SW 1271 (cell line): ENCODE measurements at regions not wholly inside any gene's neighbourhood (a gene's known extent, or its start where the extent isn't known, plus 50 kb on each side); places are given as distances from the start of the nearest gene placed in this dataset.
"Not testable (repeated sequence)": the region's sequence is repeated elsewhere in the genome, so short reads cannot be mapped to it uniquely, and the experiment has no call there.

Experiments
- DNase-seq, 2 experiments: peaks; one replicate each; lab custom pipeline; 2025; lab: John Stamatoyannopoulos, UW

GRCh38 chr7:86012971-86013370 lies 630.7 kb upstream of the GRM3 start:
- DNase-seq: no peak

GRCh38 chr7:86008898-86009297 lies 634.8 kb upstream of the GRM3 start:
- no peak for DNase-seq

GRCh38 chr7:86006909-86007308 lies 636.8 kb upstream of the GRM3 start:
- DNase-seq: no peak

GRCh38 chr7:86002858-86003257 lies 640.9 kb upstream of the GRM3 start:
- DNase-seq: no peak

- no peak for DNase-seq
Measured at GRCh38 chr7:85997515-85997914, 646.2 kb upstream of the GRM3 start.

GRCh38 chr7:85995101-85995500 lies 648.6 kb upstream of the GRM3 start:
- DNase-seq: no peak

GRCh38 chr7:85980740-85981139 lies 663.0 kb upstream of the GRM3 start:
- no peak for DNase-seq

GRCh38 chr7:85974176-85974575 lies 669.5 kb upstream of the GRM3 start:
- DNase-seq: no peak

- no peak for DNase-seq
Measured at GRCh38 chr7:85972504-85973141, 671.1 kb upstream of the GRM3 start.

- DNase-seq: no peak
Measured at GRCh38 chr7:85954961-85955360, 688.7 kb upstream of the GRM3 start.

GRCh38 chr7:85950871-85951270 lies 692.8 kb upstream of the GRM3 start:
- no peak for DNase-seq

- DNase-seq: no peak
Measured at GRCh38 chr7:85950418-85950817, 693.3 kb upstream of the GRM3 start.

GRCh38 chr7:85947767-85948166 lies 695.9 kb upstream of the GRM3 start:
- DNase-seq: no peak

GRCh38 chr7:85940798-85941197 lies 702.9 kb upstream of the GRM3 start:
- no peak for DNase-seq

GRCh38 chr7:85931919-85932318 lies 711.8 kb upstream of the GRM3 start:
- DNase-seq: no peak

GRCh38 chr7:85928500-85928899 lies 715.2 kb upstream of the GRM3 start:
- no peak for DNase-seq

- DNase-seq: no peak
Measured at GRCh38 chr7:85927226-85927625, 716.5 kb upstream of the GRM3 start.

- no peak for DNase-seq
Measured at GRCh38 chr7:85924062-85924461, 719.6 kb upstream of the GRM3 start.

GRCh38 chr7:85916016-85916415 lies 727.7 kb upstream of the GRM3 start:
- no peak for DNase-seq

- no peak for DNase-seq
Measured at GRCh38 chr7:85914437-85914836, 727.6 kb upstream of the SEMA3D start.

GRCh38 chr7:85908051-85908450 lies 721.2 kb upstream of the SEMA3D start:
- no peak for DNase-seq

GRCh38 chr7:85897967-85898366 lies 711.1 kb upstream of the SEMA3D start:
- DNase-seq: no peak

- DNase-seq: no peak
Measured at GRCh38 chr7:85896531-85896930, 709.7 kb upstream of the SEMA3D start.

GRCh38 chr7:85895835-85896234 lies 709.0 kb upstream of the SEMA3D start:
- no peak for DNase-seq

- not testable (repeated sequence) for DNase-seq
Measured at GRCh38 chr7:85891900-85892299, 705.0 kb upstream of the SEMA3D start.
